Stimulated activated CD4-positive, alpha-beta T cell treated with anti-CD3 and anti-CD28 coated beads, Interleukin-1b, Interleukin-23, amount 100 ng/mL, for 4 hours (primary cell): ENCODE measurements at regions not wholly inside any gene's neighbourhood (a gene's known extent, or its start where the extent isn't known, plus 50 kb on each side); places are given as distances from the start of the nearest gene placed in this dataset.
"Not testable (repeated sequence)": the region's sequence is repeated elsewhere in the genome, so short reads cannot be mapped to it uniquely, and the experiment has no call there.

Source experiments
- DNase-seq, 2 donors: peaks; one replicate each; pipeline ENCODE4 v3.0.0-alpha.2; 2020; ENCODE audit warnings: low read depth in 2 of 2

GRCh38 chr9:97103613-97104383, 64.9 kb upstream of the CTSV start:
- DNase-seq, result not testable (repeated sequence)

- not testable (repeated sequence) for DNase-seq
These were observed 60.6 kb upstream of the CTSV start for GRCh38 chr9:97099540-97099939.

- no peak for DNase-seq
These were observed 57.9 kb upstream of the CTSV start for GRCh38 chr9:97096793-97097192.

GRCh38 chr9:97089361-97089760, 50.4 kb upstream of the CTSV start:
- DNase-seq, result not testable (repeated sequence)
